OCI-LY7 (cell line): ENCODE measurements at regions not wholly inside any gene's neighbourhood (a gene's known extent, or its start where the extent isn't known, plus 50 kb on each side); places are given as distances from the start of the nearest gene placed in this dataset.

Experiments used
- BruUV-seq: library from RNA; stranded (reverse); fragments of 400-500 nt; replicated peaks from 2 replicates; lab custom pipeline; 2021; lab: Mats Ljungman, UMichigan
- CTCF ChIA-PET: fragments of 300-600 bp; sonication (Branson Sonifier 250); formaldehyde crosslinking; loops from one replicate; lab custom pipeline; 2022; ENCODE audit warnings: antibody characterized with exemption; ENCODE audit not compliant: unreplicated experiment; lab: Charles Lee
- POLR2A ChIA-PET: fragments of 300-600 bp; sonication (Branson Sonifier 250); formaldehyde crosslinking; loops from one replicate; lab custom pipeline; 2022; ENCODE audit warnings: antibody characterized with exemption; lab: Charles Lee
- DNase-seq: peaks from one replicate; pipeline ENCODE4 v3.0.0-alpha.2; 2015; ENCODE audit warnings: low spot score
- H2AFZ ChIP-seq: fragments of 200-600 bp; sonication (generic), shearing (Covaris generic); 2 replicates; pipeline ENCODE4 v1.6.1; 2014; ENCODE audit warnings: mild to moderate bottlenecking, antibody characterized with exemption, low read length, moderate library complexity
- H3K27ac ChIP-seq: fragments of 200-600 bp; sonication (generic); 2 replicates; pipeline ENCODE4 v1.5.1; 2014; ENCODE audit warnings: mixed run types, low read depth, mild to moderate bottlenecking, moderate library complexity, low read length, inconsistent platforms; ENCODE audit not compliant: poor library complexity, severe bottlenecking
- H3K36me3 ChIP-seq: fragments of 200-600 bp; sonication (generic); 2 replicates; pipeline ENCODE4 v1.6.1; 2014; ENCODE audit warnings: mild to moderate bottlenecking, antibody characterized with exemption, low read length, moderate library complexity, mixed read lengths; ENCODE audit not compliant: insufficient read depth
- H3K4me1 ChIP-seq: fragments of 200-600 bp; sonication (generic); 2 replicates; pipeline ENCODE4 v1.5.1; 2014; ENCODE audit warnings: mild to moderate bottlenecking, low read length; ENCODE audit not compliant: insufficient read depth, poor library complexity, severe bottlenecking
- H3K4me2 ChIP-seq: fragments of 200-600 bp; sonication (generic); 2 replicates; pipeline ENCODE4 v1.6.1; 2014; ENCODE audit warnings: mild to moderate bottlenecking, low read length
- H3K4me3 ChIP-seq: fragments of 200-600 bp; sonication (generic); 2 replicates; pipeline ENCODE4 v1.5.1; 2014; ENCODE audit warnings: mild to moderate bottlenecking, low read depth, low read length; ENCODE audit not compliant: poor library complexity, severe bottlenecking
- H3K79me2 ChIP-seq: fragments of 200-600 bp; sonication (generic); 2 replicates; pipeline ENCODE4 v1.6.1; 2016; ENCODE audit warnings: low read depth, mild to moderate bottlenecking, low read length, moderate library complexity, mixed read lengths; ENCODE audit not compliant: insufficient read depth
- H3K9me2 ChIP-seq: fragments of 200-600 bp; sonication (generic); 2 replicates; pipeline ENCODE4 v1.6.1; 2016; ENCODE audit warnings: mild to moderate bottlenecking, low read length, mixed read lengths; ENCODE audit not compliant: insufficient read depth
- H3K9me3 ChIP-seq: fragments of 200-600 bp; sonication (generic); 2 replicates; pipeline ENCODE4 v1.6.1; 2014; ENCODE audit warnings: mild to moderate bottlenecking, mixed run types, low read length, mixed read lengths
- H4K20me1 ChIP-seq: fragments of 200-600 bp; sonication (generic); 2 replicates; pipeline ENCODE4 v1.6.1; 2014; ENCODE audit warnings: mild to moderate bottlenecking, antibody characterized with exemption, low read length, moderate library complexity, mixed read lengths; ENCODE audit not compliant: insufficient read depth
- EZH2phosphoT487 ChIP-seq: fragments of 200-600 bp; sonication (generic); IDR thresholded peaks from 2 replicates; pipeline ENCODE4 v1.6.1; 2018; ENCODE audit warnings: low read depth, borderline replicate concordance, mild to moderate bottlenecking, mixed run types, antibody characterized with exemption, low read length, moderate library complexity, mixed read lengths
- intact Hi-C: fragments of 100-400 bp; cut with micrococcal nuclease; formaldehyde crosslinking; loops from one replicate; pipeline ENCODE4 v1.10.0; 2022; ENCODE audit not compliant: unreplicated experiment
- TF ChIP-seq, protein P1 (sequence below): fragments of 200-600 bp; sonication (generic); conservative IDR thresholded peaks from 2 replicates; pipeline ENCODE4 v1.5.1; 2014; ENCODE audit warnings: mild to moderate bottlenecking, antibody characterized with exemption, low read length, moderate library complexity, mixed read lengths

GRCh38 chr12:113647048-113647447, 175.4 kb upstream of the LHX5 start:
- no peak overlapping the region for H3K27ac ChIP-seq
- no peak overlapping the region for H3K4me3 ChIP-seq
- H3K4me2 ChIP-seq, result no peak overlapping the region
- no peaks in the 10 kb centered on the region for H3K36me3 ChIP-seq
- H3K4me1 ChIP-seq, result no peaks in the 10 kb centered on the region
- ChIA-PET POLR2A (no interaction called here), CTCF (no interaction called here)
- no peaks in the 10 kb centered on the region for H3K9me3 ChIP-seq
- BruUV-seq, result no TSS peak
- intact Hi-C loops, result no loop called here
- no peaks in the 10 kb centered on the region for H3K9me2 ChIP-seq
- no peak overlapping the region for H2AFZ ChIP-seq
- H3K79me2 ChIP-seq, result no peaks in the 10 kb centered on the region
- DNase-seq, result peak; percentile 3
- H4K20me1 ChIP-seq, result no peaks in the 10 kb centered on the region
- TF ChIP-seq, protein P1, sequence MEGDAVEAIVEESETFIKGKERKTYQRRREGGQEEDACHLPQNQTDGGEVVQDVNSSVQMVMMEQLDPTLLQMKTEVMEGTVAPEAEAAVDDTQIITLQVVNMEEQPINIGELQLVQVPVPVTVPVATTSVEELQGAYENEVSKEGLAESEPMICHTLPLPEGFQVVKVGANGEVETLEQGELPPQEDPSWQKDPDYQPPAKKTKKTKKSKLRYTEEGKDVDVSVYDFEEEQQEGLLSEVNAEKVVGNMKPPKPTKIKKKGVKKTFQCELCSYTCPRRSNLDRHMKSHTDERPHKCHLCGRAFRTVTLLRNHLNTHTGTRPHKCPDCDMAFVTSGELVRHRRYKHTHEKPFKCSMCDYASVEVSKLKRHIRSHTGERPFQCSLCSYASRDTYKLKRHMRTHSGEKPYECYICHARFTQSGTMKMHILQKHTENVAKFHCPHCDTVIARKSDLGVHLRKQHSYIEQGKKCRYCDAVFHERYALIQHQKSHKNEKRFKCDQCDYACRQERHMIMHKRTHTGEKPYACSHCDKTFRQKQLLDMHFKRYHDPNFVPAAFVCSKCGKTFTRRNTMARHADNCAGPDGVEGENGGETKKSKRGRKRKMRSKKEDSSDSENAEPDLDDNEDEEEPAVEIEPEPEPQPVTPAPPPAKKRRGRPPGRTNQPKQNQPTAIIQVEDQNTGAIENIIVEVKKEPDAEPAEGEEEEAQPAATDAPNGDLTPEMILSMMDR, result peak; percentile 54
- TF ChIP-seq EZH2phosphoT487, result no peak

DNA sequence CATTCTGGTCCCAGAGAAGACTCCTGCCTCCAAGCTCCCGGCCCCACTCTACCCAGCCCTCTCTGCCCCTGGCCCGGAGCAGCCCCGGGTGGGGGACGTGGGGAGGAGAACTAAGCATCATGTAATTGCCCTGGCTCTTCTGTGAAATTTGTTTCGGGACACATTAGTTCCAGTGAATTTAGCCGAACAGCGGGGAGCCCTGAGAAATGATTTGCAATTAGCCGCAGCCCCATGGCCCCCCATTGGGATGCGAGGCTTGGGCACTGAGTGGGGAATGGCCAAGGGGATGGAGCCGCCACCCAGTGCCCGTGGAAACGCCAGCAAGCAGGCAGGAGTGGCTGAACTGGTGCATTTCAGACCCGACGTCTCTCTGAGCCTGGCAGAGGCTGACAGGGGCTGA, 173.9 kb upstream of the LHX5 start:
- intact Hi-C loops, result no loop called here
- DNase-seq, result no peak
- Histone ChIP-seq H3K4me1 (no peaks in the 10 kb centered on the region), H3K27ac (no peak overlapping the region), H3K9me3 (no peaks in the 10 kb centered on the region), H3K9me2 (no peaks in the 10 kb centered on the region), H4K20me1 (no peaks in the 10 kb centered on the region), H2AFZ (no peak overlapping the region), H3K79me2 (no peaks in the 10 kb centered on the region), H3K4me3 (no peak overlapping the region), H3K36me3 (no peaks in the 10 kb centered on the region), H3K4me2 (no peak overlapping the region)
- ChIA-PET POLR2A (no interaction called here), CTCF (no interaction called here)
- TF ChIP-seq, protein P1, result no peak
- no peak for TF ChIP-seq EZH2phosphoT487
- no TSS peak for BruUV-seq

- Histone ChIP-seq H3K79me2 (no peaks in the 10 kb centered on the region), H3K27ac (no peak overlapping the region), H4K20me1 (no peaks in the 10 kb centered on the region), H3K4me2 (no peak overlapping the region), H3K4me3 (no peak overlapping the region), H3K4me1 (no peaks in the 10 kb centered on the region), H2AFZ (no peak overlapping the region), H3K9me2 (no peaks in the 10 kb centered on the region), H3K36me3 (no peaks in the 10 kb centered on the region), H3K9me3 (no peaks in the 10 kb centered on the region)
- ChIA-PET CTCF (no interaction called here), POLR2A (no interaction called here)
- no peak for DNase-seq
- intact Hi-C loops, result no loop called here
- BruUV-seq, result no TSS peak
- TF ChIP-seq EZH2phosphoT487, result no peak
- TF ChIP-seq, protein P1, result no peak
Observed at GRCh38 chr12:113645183-113645582, 173.5 kb upstream of the LHX5 start.
